SK-N-SH (cell line): ENCODE measurements at regions not wholly inside any gene's neighbourhood (a gene's known extent, or its start where the extent isn't known, plus 50 kb on each side); places are given as distances from the start of the nearest gene placed in this dataset.

ENCODE experiments used
- CHD2 ChIP-seq: fragments of 150-350 bp; IDR thresholded peaks from 2 replicates; pipeline ENCODE4 v1.6.1; 2018; ENCODE audit warnings: low read length; ENCODE audit not compliant: partially characterized antibody
- FOSL2 ChIP-seq: IDR thresholded peaks from 2 replicates; pipeline ENCODE4 v1.4.0; 2012; ENCODE audit warnings: low read depth, mild to moderate bottlenecking, moderate library complexity, borderline replicate concordance
- RFX5 ChIP-seq: IDR thresholded peaks from 2 replicates; pipeline ENCODE4 v1.6.1; 2012; ENCODE audit warnings: mild to moderate bottlenecking, improper control_type of control experiment, low read length
- SIN3A ChIP-seq: IDR thresholded peaks from 2 replicates; pipeline ENCODE4 v1.6.1; 2012; ENCODE audit warnings: low read depth, mild to moderate bottlenecking, low read length, moderate library complexity, borderline replicate concordance
- YY1 ChIP-seq: IDR thresholded peaks from 2 replicates; pipeline ENCODE4 v1.4.0; 2012; ENCODE audit warnings: low read depth, mild to moderate bottlenecking
- TF ChIP-seq, protein P1 (sequence below): fragments of 200-600 bp; sonication (generic); IDR thresholded peaks from 2 replicates; pipeline ENCODE4 v1.6.1; 2017; ENCODE audit warnings: antibody characterized with exemption, mild to moderate bottlenecking, moderate library complexity

DNA sequence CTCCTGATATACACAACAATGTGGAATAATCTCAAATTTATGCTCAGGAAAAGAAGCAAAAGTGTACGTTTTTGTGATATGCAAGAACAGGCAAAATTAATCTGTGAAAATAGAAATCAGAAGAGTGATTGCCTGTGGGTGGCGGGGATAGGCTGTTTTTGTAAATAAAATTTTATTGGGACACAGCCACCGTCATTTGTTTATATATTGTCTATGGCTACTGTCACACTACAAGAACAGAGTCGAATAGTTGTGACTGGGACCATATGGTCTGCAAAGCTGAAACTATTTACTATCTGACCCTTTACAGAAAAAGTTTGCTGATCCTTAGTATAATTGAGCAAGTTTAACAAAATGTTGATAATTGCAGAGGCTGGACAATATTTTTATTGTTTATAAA lies 269.5 kb upstream of the HTR2A start:
- TF ChIP-seq RFX5 (no peak), SIN3A (no peak), CHD2 (no peak), YY1 (no peak), FOSL2 (no peak)
- TF ChIP-seq, protein P1, sequence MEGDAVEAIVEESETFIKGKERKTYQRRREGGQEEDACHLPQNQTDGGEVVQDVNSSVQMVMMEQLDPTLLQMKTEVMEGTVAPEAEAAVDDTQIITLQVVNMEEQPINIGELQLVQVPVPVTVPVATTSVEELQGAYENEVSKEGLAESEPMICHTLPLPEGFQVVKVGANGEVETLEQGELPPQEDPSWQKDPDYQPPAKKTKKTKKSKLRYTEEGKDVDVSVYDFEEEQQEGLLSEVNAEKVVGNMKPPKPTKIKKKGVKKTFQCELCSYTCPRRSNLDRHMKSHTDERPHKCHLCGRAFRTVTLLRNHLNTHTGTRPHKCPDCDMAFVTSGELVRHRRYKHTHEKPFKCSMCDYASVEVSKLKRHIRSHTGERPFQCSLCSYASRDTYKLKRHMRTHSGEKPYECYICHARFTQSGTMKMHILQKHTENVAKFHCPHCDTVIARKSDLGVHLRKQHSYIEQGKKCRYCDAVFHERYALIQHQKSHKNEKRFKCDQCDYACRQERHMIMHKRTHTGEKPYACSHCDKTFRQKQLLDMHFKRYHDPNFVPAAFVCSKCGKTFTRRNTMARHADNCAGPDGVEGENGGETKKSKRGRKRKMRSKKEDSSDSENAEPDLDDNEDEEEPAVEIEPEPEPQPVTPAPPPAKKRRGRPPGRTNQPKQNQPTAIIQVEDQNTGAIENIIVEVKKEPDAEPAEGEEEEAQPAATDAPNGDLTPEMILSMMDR, result no peak
